HL-60 (cell line): ENCODE measurements at regions not wholly inside any gene's neighbourhood (a gene's known extent, or its start where the extent isn't known, plus 50 kb on each side); places are given as distances from the start of the nearest gene placed in this dataset.
"Not testable (repeated sequence)": the region's sequence is repeated elsewhere in the genome, so short reads cannot be mapped to it uniquely, and the experiment has no call there.

Experiments used
- TF ChIP-seq, protein P1 (sequence below): IDR thresholded peaks from one replicate; pipeline ENCODE4 v1.5.1; 2011; ENCODE audit warnings: low read length, control low read depth, inconsistent platforms; ENCODE audit not compliant: insufficient read depth
- TF ChIP-seq, protein P2 (sequence below): IDR thresholded peaks from 2 replicates; pipeline ENCODE4 v1.6.1; 2012; ENCODE audit warnings: low read depth; ENCODE audit not compliant: insufficient replicate concordance

DNA sequence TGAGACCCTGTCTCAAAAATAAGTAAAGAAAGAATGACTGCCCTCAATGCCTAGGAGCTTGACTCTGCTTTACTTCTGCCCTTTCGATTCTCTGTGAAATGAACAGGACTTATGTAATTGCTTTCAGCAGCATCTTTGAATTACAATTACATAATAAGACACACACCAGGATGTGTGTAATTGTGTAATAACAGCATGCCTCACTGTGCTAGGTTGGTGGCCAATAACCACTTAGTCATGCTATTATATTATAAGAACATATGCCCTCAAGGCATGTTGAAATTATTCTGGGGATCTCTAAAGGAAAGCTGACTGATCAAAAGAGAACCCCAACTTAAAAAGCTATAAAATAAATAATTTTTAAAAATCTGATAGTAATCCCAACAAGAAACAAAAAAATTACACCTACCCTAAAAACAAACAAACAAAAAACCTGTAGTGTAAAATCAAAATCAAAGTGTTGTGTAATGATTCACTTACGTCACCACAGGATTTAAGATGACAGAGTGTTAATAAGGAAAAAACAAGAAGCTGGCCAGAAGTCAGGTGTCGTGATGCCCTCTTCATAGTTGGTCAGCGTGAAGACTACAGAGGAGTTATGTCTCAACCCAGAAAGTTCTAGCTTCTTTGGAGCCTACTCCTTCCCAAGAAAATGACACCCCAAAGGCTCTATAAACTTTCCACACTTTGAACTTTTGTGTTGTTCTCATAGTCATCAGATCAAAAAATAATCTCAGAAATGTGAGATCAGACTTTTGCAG lies 70.5 kb upstream of the NBPF11 start:
- TF ChIP-seq, protein P1, sequence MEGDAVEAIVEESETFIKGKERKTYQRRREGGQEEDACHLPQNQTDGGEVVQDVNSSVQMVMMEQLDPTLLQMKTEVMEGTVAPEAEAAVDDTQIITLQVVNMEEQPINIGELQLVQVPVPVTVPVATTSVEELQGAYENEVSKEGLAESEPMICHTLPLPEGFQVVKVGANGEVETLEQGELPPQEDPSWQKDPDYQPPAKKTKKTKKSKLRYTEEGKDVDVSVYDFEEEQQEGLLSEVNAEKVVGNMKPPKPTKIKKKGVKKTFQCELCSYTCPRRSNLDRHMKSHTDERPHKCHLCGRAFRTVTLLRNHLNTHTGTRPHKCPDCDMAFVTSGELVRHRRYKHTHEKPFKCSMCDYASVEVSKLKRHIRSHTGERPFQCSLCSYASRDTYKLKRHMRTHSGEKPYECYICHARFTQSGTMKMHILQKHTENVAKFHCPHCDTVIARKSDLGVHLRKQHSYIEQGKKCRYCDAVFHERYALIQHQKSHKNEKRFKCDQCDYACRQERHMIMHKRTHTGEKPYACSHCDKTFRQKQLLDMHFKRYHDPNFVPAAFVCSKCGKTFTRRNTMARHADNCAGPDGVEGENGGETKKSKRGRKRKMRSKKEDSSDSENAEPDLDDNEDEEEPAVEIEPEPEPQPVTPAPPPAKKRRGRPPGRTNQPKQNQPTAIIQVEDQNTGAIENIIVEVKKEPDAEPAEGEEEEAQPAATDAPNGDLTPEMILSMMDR: not testable (repeated sequence)
- TF ChIP-seq, protein P2, sequence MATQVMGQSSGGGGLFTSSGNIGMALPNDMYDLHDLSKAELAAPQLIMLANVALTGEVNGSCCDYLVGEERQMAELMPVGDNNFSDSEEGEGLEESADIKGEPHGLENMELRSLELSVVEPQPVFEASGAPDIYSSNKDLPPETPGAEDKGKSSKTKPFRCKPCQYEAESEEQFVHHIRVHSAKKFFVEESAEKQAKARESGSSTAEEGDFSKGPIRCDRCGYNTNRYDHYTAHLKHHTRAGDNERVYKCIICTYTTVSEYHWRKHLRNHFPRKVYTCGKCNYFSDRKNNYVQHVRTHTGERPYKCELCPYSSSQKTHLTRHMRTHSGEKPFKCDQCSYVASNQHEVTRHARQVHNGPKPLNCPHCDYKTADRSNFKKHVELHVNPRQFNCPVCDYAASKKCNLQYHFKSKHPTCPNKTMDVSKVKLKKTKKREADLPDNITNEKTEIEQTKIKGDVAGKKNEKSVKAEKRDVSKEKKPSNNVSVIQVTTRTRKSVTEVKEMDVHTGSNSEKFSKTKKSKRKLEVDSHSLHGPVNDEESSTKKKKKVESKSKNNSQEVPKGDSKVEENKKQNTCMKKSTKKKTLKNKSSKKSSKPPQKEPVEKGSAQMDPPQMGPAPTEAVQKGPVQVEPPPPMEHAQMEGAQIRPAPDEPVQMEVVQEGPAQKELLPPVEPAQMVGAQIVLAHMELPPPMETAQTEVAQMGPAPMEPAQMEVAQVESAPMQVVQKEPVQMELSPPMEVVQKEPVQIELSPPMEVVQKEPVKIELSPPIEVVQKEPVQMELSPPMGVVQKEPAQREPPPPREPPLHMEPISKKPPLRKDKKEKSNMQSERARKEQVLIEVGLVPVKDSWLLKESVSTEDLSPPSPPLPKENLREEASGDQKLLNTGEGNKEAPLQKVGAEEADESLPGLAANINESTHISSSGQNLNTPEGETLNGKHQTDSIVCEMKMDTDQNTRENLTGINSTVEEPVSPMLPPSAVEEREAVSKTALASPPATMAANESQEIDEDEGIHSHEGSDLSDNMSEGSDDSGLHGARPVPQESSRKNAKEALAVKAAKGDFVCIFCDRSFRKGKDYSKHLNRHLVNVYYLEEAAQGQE: not testable (repeated sequence)
